Ramos (cell line): ENCODE measurements at regions not wholly inside any gene's neighbourhood (a gene's known extent, or its start where the extent isn't known, plus 50 kb on each side); places are given as distances from the start of the nearest gene placed in this dataset.

ENCODE experiments used
- in situ Hi-C: fragments of 300-500 bp; cut with MboI; formaldehyde crosslinking; loops from one replicate; pipeline ENCODE4 v1.14.3; 2022; ENCODE audit warnings: low sequenced_read_pairs; ENCODE audit not compliant: unreplicated experiment

DNA sequence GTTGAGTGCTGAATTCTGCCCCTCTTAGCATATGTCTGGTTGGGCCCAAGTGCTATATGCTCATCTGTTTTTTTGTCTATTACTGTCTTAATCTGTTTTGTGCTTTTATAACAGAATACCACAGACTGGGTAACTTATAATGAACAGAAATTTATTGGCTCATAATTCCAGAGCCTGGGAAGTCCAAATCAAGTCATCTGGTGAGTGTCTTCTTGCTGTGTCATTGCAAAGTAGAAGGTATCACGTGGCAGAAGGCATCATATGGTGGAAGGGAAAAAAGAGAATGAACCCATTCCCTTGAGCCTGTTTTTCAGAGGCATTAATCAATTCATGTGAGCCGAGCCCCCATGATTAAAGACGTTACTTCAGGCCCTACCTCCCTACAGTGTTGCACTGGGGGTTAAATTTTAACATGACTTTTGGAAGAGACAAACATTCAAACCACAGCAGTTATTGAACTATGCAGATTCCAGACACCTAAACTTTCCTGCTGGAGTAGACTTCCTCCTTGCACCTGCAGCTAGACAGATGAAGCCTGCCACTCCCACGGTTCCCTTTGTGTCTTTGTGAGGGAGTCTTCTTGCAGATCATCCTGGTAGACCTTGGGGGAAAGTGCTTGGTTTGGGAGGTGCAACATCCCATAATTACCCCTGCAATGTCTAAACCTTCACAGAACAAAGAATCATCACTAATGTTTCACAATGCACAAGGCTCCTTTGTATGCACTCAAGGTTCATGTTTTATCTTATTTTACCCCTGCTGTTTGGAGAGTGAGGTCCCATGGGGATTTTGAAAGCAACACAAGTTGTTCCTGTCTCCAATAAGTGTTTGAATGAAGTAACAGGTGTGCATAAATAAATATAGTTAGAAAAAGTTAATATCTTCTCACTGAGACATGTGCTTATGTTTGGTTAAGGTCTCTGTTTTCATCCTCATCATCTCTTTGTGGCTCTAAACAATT, 64.7 kb upstream of the XCR1 start:
- in situ Hi-C loops = no loop called here

DNA sequence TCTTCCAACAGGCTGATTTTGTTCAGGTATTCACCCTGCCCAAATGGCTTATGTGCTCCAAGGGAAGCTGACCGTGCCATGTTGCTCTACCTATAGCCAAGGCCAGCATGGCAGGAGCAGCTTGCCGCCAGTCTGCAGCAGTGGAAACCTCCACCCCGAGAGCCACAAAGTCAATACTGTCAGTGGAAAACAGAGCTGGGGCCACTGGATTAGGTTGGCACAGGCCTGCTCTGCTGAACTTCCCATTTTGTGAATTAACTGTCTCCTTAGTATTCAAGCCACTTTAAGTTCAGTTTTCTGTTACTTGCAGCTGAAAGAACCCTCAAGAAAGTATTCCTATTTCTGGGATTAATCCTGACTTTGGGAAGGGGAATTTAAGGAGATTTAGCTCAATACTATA, 63.8 kb upstream of the XCR1 start:
- in situ Hi-C loops = no loop called here

- in situ Hi-C loops = no loop called here
These were observed 62.9 kb upstream of the XCR1 start for GRCh38 chr3:46090161-46090591.

GRCh38 chr3:46089237-46090011, 62.1 kb upstream of the XCR1 start:
- in situ Hi-C loops = no loop called here

GRCh38 chr3:46087871-46088270, 60.6 kb upstream of the XCR1 start:
- in situ Hi-C loops = no loop called here

GRCh38 chr3:46086986-46087385, 59.7 kb upstream of the XCR1 start:
- in situ Hi-C loops = no loop called here

- in situ Hi-C loops = no loop called here
These were observed 58.8 kb upstream of the XCR1 start for GRCh38 chr3:46086083-46086437.

GRCh38 chr3:46085421-46086082, 58.3 kb upstream of the XCR1 start:
- in situ Hi-C loops = no loop called here

DNA sequence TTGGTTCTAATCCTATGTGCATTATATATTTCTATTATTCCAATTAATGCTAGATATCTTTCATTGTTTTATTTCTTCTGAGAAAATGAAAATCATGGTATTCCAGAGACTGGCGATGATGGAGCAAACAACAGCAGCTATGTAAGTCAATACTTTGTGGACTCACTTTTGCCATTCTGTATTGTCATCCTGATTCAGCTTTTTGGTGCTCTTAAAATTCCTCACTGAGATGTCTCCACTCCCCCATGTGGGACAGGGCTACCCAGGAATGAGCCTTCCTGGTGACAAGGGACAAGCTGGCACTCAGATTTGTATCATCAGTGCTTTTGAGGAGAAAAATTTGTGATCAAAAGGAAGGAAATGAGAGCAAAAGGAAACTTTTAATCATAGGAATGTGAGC, 56.7 kb upstream of the XCR1 start:
- in situ Hi-C loops = no loop called here

- in situ Hi-C loops = no loop called here
These were observed 55.6 kb upstream of the XCR1 start for GRCh38 chr3:46082849-46083248.

GRCh38 chr3:46082021-46082420, 54.7 kb upstream of the XCR1 start:
- in situ Hi-C loops = no loop called here

GRCh38 chr3:46080969-46081345, 53.7 kb upstream of the XCR1 start:
- in situ Hi-C loops = no loop called here

GRCh38 chr3:46080124-46080968, 53.1 kb upstream of the XCR1 start:
- in situ Hi-C loops = no loop called here

DNA sequence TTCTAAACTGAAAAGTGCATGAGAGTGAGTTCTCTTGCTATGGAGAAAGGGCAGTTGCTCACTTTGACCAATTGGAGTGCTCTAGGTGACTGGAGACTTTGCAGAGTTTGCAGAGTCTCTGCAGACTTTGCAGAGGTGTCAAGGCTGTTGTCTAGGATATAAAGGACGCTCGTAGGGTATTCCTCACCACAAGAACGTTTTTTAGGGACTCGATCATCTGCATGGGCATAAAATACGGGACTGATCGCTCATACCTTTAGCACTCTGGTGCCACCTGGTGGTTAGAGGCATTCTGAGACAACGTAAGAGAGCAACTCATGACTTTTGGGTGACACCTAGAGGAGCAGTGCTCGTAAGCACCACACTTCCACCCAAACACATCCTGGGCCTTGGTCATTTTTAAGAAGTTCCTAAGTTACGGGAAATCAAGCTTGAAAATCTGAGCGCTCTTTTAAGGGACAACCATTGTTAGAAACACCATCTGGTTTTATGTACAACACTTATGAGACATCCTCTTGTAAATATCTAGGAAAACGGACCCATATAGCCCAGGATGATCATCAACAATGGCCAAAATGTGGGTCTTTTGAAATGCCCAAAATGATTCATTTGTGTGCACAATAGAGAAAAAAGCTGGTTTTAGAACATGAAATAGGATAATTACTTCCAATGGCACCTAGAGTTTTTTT, 51.6 kb upstream of the XCR1 start:
- in situ Hi-C loops = loop anchor here (5.0 kb wide), 1 partner anchor 137 kb away; the partner anchor contains the start of gene CXCR6
